Adrenal gland (tissue), 5 donors: ENCODE measurements at regions not wholly inside any gene's neighbourhood (a gene's known extent, or its start where the extent isn't known, plus 50 kb on each side); places are given as distances from the start of the nearest gene placed in this dataset.

Experiments used
- POLR2A ChIP-seq, 2 donors: fragments of 450-650 bp; IDR thresholded peaks; one replicate each; pipeline ENCODE4 v1.6.1; 2017; ENCODE audit warnings: antibody characterized with exemption in 2 of 2, mild to moderate bottlenecking in 2 of 2, moderate library complexity in 1 of 2
- TF ChIP-seq, protein P1 (sequence below), 6 experiments: fragments of 450-650 bp in 4 of 6; fragments of 200-600 bp in 2 of 6; sonication (generic) in 1 of 6; IDR thresholded peaks; 1 replicate in 5 of 6; 2 replicates in 1 of 6; pipeline versions ENCODE4 v1.5.1 to v1.8.0; 2016 to 2021; ENCODE audit warnings: antibody characterized with exemption in 6 of 6, mild to moderate bottlenecking in 2 of 6, moderate library complexity in 1 of 6
- donor health status: DM: no; HTN: no; CAD: no.

DNA sequence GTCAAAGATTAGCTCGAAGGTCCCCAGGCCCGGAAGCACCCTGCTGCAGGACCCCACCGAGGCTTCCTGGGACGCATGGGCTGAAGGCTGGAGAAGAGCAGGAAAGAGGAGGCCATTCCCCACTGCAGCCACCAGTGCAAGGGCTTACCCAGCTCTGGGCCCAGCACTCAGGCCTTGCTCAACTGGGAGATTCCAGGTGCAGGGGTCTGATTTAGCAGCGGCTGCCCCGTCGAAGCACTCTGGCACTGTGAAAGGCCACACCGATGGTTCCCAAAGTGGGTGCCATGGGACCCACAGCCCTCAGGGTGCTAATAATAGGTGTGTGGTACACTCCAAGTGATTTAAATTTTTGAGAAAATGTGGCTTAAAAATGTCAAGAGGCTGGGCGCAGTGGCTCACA, 130.9 kb downstream of the OAT start:
- TF ChIP-seq, protein P1, sequence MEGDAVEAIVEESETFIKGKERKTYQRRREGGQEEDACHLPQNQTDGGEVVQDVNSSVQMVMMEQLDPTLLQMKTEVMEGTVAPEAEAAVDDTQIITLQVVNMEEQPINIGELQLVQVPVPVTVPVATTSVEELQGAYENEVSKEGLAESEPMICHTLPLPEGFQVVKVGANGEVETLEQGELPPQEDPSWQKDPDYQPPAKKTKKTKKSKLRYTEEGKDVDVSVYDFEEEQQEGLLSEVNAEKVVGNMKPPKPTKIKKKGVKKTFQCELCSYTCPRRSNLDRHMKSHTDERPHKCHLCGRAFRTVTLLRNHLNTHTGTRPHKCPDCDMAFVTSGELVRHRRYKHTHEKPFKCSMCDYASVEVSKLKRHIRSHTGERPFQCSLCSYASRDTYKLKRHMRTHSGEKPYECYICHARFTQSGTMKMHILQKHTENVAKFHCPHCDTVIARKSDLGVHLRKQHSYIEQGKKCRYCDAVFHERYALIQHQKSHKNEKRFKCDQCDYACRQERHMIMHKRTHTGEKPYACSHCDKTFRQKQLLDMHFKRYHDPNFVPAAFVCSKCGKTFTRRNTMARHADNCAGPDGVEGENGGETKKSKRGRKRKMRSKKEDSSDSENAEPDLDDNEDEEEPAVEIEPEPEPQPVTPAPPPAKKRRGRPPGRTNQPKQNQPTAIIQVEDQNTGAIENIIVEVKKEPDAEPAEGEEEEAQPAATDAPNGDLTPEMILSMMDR (IDR thresholded peaks at IDR 0.05): no peak
- no peak for TF ChIP-seq POLR2A (IDR thresholded peaks at IDR 0.05)
